ENCODE measurements at regions not wholly inside any gene's neighbourhood (a gene's known extent, or its start where the extent isn't known, plus 50 kb on each side); places are given as distances from the start of the nearest gene placed in this dataset.

GRCh38 chr14:87797001-87797400 lies 196.0 kb downstream of the GALC start:
- TF ChIP-seq EZH2phosphoT487 (IDR thresholded peaks at IDR 0.05) (no peak), CTCF (IDR thresholded peaks at IDR 0.05) (no peak)

Data from neural progenitor cell (in vitro differentiated cells).